Medulla oblongata (tissue), 1 donor: ENCODE measurements at regions not wholly inside any gene's neighbourhood (a gene's known extent, or its start where the extent isn't known, plus 50 kb on each side); places are given as distances from the start of the nearest gene placed in this dataset.
"Not testable (repeated sequence)": the region's sequence is repeated elsewhere in the genome, so short reads cannot be mapped to it uniquely, and the experiment has no call there.

Experiments used
- DNase-seq: peaks from one replicate; pipeline ENCODE4 v3.0.0-alpha.2; 2015; ENCODE audit errors: extremely low spot score

DNA sequence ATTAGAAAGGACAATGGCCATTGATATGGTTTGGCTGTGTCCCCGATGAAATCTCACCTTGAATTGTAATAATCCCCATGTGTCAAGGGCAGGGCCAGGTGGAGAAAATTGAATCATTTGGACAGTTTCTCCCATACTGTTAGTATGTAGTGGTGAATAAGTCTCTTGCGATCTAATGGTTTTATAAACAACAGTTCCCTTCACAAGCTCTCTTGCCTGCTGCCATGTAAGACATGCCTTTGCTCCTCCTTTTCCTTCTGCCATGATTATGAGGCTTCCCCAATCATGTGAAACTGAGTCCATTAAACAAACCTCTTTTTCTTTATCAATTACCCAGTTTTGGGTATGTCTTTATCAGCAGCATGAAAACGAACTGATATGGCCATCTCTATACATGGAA lies 302.7 kb downstream of the SFMBT2 start:
- DNase-seq: no peak

DNA sequence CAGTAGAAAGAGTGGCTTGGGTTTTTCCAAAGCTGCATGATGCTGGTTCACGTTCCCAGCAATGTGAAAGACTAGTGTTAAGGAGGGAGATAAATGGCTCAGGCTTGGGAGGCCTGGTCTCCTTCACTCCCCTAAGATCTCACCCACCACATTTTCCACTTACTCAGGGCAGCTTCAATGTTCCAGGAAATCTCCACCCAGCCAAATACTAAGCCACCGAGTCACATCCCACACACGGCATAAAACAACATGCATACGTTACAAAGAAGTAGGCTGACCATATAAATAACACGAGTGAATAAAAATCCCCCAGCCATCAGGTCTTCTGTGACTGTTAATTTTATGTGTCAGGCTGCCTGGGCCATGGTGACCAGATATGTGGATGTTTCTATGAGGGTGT lies 303.5 kb downstream of the SFMBT2 start:
- DNase-seq: no peak

DNA sequence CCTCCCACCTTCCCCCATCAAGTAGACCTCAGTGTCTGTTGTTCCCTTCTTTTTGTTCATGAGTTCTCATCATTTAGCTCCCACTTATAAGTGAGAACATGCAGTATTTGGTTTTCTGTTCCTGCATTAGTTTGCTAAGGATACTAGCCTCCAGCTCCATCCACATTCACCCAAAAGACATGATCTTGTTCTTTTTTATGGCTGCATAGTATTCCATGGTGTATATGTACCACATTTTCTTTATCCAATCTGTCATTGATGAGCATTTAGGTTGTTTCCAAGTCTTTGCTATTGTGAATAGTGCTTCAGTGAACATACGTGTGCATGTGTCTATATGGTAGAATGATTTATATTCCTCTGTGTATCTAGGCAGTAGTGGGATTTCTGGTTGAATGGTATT lies 306.5 kb downstream of the SFMBT2 start:
- DNase-seq: not testable (repeated sequence)

DNA sequence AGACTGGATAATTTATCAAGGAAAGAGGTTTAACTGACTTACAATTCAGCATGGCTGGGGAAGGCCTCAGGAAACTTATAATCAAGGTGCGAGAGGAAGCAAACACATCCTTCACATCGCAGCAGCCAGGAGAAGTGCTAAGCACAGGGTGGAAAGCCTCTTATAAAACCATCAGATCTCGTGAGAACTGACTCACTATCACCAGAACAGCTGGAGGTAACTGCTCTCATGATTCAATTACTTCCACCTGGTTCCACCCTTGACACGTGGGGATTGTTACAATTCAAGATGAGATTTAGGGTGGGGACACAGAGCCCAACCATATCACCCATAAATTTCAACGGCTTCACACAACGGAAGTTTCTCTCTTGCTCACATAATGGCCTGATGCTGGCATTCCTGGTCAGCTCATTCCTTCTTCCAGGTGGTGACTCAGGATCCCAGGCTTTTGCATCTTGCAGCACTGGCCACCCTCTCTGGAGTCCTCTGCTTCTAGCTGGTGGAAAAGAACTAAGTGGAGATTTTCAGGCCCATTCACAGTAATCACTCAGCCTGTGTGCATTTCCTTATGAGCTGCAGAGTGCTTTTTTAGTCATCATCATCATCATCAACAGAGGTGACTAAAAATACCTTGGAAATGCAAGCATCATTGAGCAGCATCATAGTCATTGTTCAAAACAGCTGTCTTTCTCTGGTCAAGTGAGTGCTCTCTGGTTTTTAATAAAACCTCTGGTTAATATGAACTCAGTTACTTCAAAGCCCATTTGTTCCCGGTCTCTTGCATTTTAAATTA lies 308.1 kb downstream of the SFMBT2 start:
- no peak for DNase-seq

DNA sequence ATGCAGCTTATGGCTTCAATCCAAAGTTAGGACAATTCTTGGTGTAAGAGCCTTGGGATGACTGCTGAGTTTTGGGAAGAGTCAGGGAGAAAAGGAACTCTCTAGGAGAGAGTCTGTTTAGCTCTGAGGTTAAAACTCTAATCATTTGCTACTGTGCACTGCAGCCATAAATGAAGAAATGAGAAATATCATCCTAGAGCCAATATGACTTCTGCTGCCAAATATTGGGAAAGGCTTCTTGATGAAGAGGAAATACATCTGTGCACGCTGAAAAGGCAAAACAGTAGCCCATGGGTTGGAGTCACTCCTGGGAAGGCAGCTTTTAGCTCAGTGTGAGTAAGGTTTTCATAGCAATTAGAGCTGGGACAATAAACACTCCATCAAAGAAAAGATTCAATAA lies 308.8 kb downstream of the SFMBT2 start:
- DNase-seq: no peak

DNA sequence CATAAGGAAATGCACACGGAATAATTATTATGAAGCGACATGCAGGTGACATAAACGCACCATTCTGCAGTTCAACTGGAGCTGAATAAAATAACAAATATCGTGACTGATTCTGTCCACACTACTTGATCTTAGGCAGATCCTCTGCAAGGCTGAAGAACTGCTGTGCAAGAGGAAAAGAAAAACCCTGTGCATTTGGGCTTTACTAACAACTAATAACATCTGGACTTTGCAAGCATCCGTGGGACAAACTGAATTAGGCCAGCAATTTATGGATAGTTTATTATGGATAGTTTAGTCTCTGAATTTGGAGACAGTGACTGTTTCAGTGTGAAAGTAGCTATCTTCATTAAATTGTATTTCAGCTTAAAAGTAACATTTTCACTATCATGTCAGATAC lies 309.4 kb downstream of the SFMBT2 start:
- no peak for DNase-seq

DNA sequence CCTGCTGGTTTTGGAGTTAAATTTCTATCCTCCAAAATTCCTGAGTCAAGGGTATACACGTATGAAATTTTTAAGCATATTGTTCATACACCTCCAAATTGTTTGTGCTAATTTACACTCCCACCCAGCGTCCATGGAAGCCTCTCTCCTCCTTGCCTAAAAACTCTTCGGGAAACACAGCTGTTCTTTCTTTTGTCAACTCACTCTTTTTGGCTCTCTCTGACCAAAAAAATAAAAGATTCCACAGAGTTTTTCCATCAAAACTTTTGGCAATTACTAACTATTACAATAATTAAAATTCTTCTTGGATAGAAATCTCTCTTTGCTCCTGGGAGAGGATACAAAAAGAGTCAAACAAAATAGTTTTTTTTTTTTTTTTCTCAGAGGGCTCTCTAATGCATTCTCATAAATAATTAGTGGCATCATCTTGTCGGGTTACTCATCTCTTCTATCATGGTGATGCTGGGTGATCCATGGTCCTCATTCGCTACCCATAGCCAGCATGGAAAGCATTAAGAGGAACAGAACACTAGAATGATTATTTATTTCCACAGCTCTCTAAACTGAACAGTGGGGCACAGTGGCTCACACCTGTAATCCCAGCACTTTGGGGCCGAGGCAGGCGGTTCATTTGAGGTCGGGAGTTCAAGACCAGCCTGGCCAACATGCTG lies 310.7 kb downstream of the SFMBT2 start:
- DNase-seq: no peak

DNA sequence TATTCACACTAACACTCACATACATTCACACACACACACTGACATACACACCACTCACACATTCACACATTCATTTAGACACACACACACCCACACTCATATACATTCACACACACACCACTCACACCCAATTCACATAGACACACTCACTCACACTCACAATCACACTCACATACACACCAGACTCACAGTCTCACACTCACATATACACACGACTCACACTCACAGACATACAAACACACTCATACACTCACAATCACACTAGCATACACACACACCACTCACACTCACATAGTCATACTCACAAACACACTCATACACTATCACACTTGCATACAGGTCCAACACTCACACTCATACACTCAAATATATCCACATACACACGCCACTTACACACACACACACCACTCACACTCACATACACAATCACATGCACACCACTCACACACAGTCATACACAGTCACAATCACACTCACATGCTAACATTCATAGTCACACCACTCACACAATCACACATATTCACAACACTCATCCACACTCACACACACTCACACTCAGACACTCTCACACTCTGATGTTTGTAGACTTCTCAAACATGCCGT lies 312.6 kb downstream of the SFMBT2 start:
- DNase-seq: no peak

DNA sequence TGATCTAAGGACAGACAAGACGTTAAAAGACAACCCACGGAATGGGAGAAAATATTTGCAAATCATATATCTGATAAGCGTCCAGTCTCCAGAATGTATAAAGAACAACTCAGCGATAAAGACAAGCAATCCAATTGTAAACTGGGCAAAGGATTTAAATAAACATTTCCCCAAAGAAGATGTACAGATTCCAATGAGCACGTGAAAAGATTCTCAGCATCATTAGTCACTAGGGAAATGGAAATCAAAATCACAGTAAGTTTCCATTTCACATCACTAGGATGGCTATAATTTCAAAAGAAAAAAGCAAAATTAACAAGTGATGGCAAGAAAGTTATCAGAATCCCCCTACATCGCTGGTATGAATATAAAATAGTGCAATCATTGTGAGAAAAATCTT lies 316.1 kb downstream of the SFMBT2 start:
- DNase-seq: no peak

DNA sequence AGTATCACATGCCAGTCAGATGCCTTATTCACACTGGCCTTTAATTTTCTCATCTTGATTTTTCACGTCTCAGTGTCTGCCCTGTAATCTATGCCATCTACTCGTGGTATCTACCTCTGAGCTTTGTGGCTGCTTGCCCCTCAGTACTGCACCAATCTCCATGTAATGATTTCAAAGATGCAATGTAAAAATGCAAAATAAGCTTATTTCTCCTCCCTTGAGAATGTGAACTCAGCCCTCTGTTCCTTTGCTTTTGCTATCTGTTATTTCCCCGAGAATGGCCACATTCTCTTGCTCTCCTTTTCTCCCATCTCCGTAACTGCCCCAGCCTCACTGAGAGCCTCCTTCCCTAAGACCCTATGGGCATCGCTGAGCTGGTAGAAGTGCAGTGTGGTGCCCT lies 317.5 kb downstream of the SFMBT2 start:
- DNase-seq: no peak

DNA sequence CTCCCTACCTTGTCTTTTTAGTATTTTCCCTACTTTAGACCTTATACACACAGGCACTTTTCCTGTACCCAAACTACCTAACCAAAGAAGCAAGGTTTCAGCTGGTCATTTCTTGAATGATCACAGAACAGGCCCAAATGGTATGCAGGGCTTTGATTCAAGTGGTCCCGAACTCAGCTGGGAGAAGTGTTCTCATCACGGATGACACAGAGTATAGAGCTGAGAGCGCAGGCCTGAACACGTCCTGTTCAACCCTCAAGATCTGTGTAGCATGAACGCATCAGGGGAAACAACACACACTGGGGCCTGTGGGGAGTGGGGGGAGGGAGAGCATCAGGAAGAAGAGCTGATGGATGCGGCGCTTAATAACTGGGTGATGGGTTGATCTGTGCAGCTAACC lies 318.2 kb downstream of the SFMBT2 start:
- DNase-seq: no peak

DNA sequence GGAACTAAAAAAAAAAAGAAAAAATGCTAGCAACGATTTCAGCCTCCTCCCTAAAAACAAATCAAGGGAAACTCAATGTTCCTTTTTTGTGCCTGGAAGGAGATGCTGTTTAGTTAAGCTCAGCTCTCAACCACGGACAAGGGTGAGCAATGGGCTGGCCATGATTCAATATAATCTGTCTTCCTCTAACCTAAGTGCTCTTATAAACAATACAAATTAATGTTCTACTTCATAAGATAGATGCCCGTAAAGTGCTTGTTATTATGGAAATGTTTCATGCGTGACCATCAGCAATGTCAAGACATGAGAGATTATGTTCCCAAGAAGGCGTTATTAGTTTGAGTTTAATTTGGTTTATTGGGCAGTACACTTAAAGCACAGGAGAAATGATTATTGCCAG lies 320.3 kb downstream of the SFMBT2 start:
- DNase-seq: no peak

DNA sequence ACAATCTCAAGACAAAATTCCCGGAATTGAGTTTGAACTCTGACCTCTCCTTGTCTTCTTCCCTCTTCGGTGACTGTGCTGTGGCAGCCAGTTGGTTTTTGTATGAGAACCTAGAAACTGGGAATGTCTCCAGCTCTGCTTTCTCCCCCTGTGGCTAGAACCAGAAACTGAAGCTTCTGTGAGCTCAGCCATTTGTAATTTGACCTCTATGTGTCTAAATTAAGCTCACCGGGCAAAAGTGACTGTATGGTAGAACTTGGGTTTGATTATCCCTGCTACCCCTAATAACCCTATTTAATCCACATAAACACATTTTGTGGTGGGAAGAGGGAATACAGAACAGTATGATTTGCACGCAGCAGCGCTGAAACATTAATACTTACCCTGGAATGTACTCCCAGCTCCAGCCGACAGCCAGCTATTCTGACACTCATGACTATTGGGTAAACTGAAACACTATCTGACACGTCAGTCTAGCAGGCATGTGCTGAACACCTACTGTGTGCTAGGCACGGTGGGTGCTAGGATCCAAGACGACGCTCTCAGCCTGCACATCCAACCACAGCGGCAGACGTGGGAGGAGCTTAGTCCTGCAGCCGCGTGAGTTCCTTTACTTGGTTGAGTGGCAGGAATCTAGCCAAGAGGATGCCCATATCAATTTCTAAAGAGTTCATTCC lies 324.8 kb downstream of the SFMBT2 start:
- peak; percentile 84 for DNase-seq

DNA sequence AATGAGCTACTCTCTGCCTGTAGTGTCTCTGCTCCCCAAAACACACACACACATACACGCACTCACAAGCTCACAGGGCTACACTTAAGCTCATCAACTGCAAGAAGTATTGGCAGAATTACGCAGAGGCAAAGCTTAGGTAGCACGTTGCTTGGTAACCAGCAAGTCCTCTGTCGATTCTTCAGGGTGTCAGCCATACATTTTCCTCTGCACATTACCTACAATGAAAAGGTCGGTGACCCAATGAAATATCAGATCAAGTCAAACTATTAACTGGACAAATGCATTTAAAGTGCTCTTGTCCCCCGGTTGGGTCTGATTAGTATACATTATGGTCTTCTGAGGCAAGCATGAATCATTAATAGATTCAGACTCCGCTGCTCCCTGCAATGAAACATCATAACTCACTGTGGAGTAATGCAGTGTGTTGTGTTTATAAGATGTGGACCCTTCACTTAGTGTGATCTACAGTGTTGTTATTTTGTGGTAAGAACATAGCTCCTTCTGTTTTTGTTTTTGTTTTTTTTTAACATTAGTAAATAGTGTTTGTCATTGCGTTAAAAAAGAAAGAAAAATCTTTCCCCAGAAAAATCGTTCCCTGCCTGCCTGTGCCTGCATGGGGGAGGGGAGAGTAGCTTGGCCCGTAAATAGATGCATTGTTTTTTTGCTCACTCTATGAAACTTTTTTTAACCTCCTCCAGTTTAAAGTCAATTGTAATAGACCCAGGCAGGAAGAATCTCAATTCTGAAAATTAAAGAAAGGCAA lies 325.5 kb downstream of the SFMBT2 start:
- peak; percentile 65 for DNase-seq

DNA sequence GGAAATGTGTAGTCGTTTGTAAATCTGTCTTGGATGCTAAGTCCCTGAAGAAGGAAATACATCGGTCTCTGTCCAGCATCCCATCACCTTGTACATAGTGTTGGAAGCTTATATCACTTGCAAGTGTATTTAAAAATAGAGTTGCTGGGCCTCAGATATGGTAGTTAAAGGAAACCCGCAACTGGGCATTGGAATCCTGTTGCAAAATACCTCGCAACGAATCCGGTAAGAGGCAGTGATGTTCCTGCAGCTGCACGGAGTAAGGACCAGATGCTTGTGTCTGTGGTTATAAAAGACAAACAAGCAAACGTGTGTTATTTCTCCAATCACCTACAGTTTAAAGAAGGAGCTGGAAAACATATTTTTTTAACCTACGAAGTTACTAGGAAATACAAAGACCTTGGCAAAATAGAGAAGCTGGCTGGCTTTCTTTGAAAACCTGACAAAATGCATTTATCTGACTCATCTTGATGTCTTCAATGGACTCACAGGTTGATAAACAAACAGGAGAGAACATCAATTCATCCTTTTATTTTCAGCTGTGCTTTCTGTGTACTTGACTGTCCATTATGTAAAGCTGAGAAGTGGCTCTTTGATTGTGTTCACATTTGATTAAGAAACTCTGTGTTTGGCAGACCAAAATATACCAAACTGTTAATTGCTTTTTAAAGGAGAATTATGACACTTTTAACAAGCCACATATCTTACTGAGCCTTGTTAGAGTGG lies 326.4 kb downstream of the SFMBT2 start:
- peak; percentile 57 for DNase-seq

DNA sequence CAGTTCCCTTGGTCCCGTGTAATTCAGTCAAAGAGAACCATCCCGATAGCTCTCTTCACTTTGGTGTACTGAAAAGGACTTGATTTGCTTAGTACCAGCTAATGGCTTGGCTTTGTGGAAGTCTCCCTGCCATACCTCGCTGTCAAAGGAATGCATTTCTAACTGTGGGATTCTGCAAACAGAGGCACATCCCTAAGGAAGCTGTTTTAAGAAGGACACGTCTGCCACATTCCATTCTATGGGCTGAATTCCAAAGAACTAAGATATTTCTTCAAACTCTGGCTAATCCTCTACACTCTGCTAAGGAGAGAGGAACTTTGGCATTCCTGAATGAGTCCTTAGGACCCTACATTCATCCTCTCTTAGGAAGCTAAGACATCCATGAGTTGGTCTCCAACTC lies 327.9 kb downstream of the SFMBT2 start:
- no peak for DNase-seq

DNA sequence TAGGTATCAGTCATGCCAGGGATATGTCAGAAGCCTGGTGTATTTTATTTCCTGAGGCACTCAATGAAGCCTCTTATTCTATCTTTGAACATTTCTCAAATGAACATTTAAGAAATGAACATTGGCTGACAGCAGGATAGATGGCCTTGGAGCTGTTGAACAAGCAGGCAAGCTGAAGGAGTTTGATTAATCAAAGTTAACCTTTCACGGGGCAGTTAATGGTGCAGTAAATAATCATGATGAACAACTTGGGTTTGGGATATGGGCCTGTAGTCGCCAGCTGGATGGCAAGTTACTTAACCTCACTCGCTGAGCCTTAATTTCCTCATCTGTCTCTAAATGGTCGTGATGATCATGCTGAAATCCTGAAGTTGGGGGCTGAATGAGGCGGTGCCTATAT lies 333.0 kb downstream of the SFMBT2 start:
- DNase-seq: no peak

DNA sequence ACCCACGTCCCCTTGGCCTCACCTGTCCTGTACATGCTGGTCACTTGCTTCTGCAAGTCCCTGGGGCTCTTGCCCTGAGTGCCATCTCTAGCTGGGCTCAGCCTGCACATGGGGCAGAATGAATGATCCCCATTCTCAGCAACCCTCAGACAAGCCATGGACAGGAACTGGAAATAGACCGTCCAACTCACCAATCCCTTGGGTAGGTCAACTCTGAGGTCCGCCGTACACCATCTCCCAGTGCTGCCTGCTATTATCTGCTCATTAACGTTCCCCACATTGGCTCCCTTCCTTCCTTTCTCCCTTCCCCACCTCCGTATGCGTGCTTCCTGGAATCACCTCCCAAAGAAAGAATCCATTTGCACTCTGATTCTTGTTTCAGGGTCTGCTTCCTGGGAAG lies 335.0 kb downstream of the SFMBT2 start:
- DNase-seq: no peak

DNA sequence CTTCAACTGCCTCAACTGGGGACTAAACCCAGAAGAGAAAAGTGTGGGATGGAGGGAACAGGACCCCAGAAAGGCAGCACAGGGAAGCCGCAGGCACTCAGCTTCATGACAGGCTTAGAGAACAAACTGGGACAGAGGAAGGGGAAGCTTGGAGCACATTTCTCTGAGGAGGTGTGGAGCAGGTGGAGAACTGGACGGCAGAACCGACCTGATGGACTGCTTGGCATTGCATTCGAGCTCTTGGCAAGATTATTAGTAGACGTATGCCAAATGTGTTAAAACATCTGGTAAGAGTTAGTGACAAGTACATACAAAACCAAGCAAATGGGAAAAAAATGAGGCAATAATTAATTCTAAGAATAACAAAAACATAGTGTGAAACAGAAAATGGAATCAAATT lies 335.7 kb downstream of the SFMBT2 start:
- DNase-seq: no peak

DNA sequence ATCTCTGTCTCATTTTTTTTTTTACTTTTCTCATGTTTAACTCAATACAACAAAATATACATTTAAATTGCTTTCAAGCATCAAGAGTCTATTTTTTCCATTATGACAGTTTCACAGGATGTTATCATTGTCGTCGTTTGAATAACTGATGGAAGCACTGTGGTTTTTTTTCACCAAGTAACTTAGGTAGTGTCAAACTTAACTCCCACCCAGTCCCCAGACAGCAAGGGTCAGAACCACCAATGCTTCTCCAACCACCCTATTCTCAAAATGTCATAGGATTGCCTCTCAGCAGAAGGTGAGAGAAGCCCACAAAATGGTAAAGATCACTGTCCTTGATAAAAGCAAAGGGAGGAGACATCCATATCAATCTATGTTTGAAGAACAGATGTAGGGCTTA lies 339.4 kb downstream of the SFMBT2 start:
- DNase-seq: no peak

DNA sequence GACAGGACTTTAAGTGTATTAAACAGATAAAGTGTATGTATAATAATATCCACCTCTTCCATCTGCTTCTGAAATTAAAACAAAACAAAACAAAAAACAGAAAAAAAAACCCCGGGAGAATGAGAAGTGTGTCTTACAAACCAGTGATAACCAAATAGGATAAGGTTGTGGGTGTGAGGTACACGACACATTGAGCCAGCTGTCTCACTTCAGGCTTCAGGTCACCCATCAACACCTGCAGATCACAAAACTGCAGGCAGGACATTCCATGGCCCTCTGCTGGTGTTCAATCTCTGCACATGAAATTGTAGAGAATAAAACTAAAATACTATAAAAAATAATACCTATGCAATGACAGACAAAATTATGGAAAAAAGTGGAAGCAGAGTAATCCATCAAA lies 339.9 kb downstream of the SFMBT2 start:
- DNase-seq: no peak
